HG02610 (cell line): ENCODE measurements at regions not wholly inside any gene's neighbourhood (a gene's known extent, or its start where the extent isn't known, plus 50 kb on each side); places are given as distances from the start of the nearest gene placed in this dataset.

Source experiments
- ATAC-seq: cut with Tn5 transposase; IDR thresholded peaks from one replicate; pipeline ENCODE4 v1.9.1; 2021; ENCODE audit warnings: mild to moderate bottlenecking, moderate library complexity; ENCODE audit not compliant: unreplicated experiment

DNA sequence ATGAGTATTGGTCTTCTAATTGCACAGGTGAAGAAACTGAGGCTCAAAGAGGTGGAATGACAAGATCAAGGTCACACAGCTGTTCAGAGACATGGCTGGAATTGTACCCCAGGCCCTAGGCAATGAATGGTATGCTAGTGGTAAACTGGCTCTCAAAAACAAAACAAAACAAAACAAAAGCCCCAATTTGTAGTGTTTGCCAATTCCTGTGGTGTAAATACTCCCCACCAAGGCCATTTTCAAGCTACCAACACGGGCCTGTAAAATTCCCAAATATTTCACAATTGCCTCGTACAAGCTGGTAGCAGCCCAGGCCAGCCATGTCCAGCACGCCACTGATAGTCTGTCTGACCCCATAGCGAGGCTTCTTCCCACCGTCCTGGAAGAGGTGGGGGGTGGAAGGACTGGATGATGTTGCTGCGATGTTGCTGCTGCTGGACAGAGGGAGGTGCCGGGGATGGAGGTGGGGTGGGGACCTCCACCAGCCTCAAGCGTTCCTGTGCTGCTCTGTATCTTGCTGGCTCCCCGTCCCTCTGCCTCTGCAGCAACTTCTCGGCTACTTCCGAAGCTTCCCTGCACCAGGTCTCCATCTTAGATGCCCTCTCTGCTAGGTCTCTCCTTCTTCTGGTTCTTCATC, 62.2 kb upstream of the RUNX3 start:
- ATAC-seq = no peak

DNA sequence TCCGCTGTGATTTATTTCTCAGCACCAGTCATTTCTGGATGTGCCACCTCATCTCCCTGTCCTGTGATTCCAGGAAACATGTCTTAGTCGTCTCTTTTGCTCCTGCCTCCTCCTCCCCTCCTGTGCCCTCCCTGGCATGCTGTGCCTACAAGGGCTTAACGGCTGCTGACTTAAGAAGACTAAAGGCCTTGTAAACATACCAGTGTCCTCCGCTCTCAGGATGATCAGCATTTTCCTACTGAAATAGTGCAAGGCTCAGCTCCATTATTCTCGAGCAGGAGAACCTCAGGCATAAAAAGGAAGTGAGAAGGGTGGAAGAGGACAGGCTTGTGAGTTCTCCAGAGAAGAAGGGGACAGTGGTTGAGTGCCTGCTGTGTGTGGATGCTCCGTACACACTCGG, 61.6 kb upstream of the RUNX3 start:
- ATAC-seq = no peak

DNA sequence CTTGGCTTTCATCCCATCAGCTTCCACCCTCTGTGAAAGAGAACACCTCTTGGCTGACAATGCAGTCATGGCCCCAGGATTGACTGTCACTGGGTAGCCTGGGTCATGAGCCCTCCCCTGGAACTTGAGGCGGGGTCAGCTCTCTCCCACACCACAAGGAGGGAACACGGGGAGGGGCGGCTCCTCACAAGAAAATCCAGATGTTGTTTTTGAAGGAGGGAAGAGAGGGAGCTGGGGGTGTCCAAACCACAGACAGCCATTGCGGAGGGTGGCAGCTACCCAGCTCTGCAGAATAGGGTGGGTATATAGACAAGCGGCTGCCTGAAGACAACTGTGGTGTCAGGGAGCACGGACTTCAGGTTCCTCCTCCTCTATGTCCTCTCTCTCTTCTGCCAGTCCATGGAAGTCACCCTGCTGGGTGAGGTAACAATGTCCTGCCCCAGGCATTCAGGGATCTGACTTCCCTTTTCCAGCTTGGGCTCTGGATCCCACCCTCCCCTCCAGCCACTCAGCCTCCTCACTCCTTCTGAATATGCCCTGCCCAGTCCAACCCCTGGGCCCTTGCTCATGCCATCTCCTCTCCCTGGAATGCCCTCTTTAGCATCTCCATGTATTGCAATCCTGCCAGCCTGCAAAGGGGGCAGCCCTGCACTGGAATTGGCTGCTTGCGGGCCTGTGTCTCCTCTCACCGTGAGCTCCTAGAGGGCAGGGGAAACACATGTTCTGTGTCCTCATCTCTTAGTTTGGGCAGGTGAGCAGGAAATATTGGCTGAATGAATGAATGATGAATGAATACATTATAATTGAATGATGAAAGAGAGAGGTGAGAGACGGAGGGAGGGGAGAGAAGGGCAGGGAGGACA, 60.9 kb upstream of the RUNX3 start:
- ATAC-seq = no peak

DNA sequence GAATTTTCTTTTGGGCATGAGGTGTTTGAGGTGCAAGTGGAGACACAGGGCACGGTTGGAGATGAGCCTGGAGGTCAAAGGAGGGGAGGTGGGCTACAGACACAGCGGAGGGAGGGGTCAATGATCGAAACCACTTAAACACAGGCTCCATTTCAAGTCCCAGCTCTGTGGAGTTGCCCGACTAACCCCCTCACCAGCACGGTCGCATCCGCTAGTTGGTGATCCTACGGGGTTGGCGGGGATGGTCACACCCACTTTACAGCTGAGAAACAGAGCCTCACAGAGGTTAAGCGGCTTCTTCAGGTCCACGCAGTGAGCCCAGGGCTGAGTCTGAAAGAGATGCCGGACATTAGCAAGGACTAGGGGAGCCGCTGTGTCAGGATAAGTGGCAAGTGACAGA, 60.1 kb upstream of the RUNX3 start:
- no peak for ATAC-seq

DNA sequence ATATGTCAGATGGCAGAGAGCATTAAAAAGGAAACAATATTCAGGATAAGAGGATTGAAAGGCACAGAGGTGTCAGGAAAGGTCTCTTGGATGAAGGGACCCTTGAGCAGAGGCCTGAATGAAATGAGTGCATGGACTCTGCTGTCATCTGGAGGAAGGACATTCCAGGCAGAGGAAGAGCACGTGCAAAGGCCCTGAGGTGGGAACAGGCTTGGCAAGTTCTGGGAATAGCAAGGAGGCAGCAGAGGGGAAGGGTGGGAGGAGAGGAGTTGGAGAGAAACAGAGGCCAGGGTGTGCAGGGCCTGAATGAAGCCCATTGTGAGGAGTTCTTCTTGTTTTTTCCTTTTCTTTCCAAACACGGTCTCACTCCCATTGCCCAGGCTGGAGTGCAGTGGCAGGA, 59.0 kb upstream of the RUNX3 start:
- ATAC-seq = no peak

DNA sequence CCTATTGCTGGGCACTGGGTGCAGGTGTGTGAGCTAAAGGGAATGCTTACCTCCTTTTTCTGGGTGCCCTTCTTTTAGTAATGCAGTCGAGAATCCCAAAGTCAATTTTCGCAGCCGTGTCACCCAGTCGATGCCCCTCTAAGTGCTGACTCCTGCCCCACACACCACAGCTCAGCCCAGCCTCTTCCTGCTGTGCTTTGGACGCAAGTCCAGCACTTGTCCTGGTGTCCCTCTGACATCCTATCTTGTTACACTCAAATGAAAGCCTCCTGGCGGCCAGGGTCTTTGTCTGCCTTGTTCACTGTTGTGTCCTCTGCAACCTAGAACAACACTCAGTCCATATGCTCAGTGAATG, 58.5 kb upstream of the RUNX3 start:
- no peak for ATAC-seq

DNA sequence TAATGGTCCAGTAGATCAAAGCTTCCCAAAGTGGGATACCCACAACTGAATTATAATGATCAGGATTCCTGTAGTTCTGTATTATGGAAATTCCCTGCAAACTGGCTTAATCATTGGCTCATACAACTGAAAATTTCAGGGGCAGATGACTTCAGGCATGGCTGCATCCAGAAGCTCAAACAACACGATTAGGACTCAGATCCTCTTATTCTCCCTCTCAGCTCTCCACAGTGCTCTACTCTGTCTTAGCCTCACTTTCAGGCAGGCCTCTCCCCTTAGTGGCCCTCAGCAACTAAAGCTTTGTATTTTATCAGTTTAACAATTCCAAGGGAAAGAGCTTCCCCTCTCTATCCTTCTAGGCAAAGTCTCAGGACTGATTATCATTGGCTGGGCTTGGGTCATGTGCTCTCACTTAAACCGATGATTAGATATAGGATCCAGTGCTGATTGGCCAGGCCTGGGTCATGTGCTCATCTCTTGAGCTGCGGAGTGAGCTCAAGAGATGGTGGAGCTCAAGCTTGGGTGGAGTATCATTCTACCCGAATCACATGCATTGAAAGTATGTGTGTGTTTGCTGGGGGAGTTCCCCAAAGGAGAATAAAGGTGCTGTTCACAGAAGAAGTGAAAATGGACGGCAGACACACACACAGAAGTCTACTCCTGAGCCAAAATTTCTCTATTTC, 57.9 kb upstream of the RUNX3 start:
- peak; percentile 83 for ATAC-seq

DNA sequence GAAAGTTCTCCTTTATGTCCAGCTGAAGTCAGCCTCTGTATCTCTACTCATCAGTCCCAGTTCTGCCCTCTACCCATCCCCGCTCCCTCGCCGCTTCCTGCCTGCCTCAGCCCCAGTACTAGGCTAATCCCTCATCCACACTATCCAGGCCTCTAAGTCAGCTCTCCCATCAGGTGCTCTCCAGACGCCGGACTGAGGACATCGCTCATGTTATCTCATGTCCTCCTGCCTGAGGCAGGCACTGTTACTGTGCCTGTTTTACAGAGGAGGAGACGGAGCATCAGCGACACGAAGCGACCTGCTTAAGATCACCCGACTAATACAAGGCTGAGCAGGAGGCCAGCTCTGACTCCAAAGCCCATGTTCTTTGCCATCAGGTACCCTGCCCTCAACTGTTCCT, 57.3 kb upstream of the RUNX3 start:
- ATAC-seq = no peak

DNA sequence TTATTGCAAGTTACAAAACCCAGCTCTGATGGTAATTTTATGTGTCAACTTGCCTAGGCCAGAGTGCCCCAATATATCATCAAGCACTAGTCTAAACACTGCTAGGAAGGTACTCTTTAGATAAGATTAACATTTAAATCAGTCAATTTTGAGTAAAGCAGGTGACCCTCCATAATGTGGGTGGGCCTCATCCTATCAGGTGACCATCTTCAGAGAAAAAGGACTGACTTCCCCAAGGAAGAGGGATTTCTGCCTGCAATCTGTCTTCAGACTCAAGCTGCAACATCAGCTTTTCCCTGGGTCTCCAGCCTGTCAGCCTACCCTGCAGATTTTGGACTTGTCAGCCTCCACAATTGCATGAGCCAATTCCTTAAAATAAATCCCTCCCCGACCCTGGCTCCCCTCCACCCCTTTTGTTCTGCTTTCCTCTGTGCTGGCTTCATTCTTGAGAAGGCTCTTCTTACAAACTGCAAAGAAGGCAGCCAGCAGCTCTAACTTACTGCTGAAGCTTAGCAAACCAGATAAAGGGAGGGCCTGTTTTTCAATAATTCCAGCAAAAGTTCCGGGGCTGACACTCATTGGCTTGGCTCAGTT, 56.4 kb upstream of the RUNX3 start:
- ATAC-seq = no peak

DNA sequence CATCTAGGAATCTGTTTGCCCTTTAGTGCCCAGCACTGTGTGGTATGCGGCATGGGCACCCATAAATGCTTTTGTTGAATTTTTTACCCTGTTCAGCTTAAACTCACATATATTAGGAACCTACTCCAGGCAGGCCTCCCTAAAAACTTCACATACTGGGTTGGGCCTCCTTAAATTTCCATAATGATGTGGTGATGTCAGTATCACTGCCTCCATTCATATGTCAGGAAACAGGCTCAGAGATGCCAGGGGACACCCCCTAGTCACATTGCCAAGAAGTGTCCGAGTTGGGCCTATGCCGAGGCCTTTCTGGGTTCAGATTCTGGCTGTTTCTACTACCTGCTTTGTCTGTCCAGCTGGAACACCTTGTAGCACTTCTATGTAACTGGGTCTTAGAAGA, 55.7 kb upstream of the RUNX3 start:
- no peak for ATAC-seq

DNA sequence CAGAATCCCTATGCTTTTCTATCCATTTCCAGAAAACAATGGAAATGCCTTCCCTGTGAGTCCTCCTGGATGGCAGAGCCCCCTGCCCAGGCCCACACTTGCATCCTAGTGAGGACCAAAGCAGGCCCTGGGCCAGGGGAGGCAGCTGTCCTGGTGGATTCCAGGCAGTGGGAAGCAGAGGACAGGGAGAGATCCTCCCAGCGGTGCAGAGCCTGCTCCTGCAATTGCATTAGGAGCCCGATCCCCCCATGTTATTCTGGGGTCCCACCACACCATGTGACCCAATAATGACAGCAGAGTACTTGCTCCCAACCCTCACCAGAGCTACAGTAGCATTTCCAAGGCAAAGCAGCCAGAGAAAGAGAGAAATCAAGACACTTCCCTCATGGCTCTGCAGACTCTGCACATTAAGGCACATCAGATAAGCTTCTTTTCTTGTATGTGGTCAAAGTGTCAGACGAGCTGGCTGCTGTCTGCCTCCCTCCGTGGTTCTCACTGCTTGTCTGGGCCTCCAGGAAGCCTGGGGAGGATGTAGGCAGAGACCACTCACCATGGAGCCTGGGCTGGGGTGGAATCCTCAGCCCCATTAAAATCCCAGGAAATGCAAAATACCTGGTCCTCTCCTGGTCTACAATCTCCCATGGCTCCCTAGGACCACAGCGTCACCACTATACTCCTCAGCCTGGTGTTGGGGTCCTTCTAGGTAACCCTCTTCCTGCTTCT, 54.9 kb upstream of the RUNX3 start:
- ATAC-seq = no peak

DNA sequence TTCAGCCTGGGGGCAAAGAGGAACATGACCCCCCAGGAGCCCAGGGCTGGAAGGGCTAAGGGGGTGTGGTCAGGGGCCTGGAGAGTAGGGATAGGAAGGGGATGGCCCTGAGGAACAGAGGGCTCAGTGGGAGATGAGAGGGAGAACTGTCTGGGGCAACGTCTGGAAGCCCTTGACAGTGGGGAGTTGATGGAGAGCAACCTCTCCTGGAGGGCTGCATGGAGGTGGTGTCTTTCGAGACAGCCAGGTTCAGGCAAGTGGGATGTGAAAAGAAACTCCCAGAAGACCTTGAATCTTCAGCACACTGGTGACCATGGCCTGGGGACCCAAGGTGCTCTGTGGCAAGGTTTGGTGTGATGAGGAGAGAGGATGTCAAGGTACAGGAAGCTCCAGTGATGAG, 54.2 kb upstream of the RUNX3 start:
- ATAC-seq = no peak

DNA sequence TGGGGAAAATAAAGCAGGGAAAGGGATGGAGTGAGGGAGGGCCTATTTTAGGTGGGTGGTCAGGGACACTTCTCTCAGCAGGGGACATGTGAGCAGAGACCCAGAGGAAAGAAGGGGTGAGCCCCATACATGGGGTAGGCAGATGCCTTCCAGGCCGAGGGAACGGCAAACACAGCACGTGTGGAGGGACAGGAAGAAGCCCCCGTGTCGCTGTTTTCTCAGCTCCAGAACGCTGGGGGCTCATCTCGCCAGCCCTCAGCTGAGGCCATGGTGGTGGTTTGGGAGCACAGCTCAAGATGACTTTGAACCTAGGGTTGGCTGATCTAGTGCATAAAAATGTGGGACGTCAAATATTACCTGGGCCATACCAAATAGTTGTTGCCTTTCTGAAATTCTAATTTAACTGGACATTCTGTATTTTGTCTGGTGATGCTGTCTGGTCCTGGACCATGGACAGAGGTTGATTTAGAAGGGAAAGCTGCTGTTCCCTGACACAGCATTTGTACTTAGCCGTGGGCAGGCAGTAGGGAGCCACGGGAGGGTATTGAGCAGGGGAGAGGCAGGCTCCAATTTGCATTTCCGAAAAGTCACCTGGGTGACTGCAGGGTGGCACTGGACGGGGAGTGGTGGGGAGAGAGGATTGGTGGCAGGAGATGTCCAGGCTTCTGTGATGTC, 53.1 kb upstream of the RUNX3 start:
- ATAC-seq = no peak

DNA sequence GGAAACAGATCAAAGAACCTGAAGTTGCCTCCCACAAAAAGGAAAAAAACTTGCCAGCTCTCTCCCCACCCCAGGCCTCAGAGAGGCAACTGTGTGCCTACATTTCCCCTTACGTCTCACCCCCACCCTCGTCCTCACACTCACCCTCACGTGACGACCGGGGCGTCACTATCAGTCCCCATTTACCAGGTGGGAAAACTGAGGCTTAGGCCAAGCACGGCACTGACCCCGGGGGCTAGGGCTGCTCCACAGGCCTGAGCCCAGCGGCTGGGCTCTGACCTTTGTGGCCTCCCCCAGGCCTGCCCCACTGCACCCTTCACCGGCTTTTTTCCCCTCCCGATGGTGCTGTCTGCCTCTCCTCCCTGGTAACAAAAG, 51.5 kb upstream of the RUNX3 start:
- no peak for ATAC-seq

DNA sequence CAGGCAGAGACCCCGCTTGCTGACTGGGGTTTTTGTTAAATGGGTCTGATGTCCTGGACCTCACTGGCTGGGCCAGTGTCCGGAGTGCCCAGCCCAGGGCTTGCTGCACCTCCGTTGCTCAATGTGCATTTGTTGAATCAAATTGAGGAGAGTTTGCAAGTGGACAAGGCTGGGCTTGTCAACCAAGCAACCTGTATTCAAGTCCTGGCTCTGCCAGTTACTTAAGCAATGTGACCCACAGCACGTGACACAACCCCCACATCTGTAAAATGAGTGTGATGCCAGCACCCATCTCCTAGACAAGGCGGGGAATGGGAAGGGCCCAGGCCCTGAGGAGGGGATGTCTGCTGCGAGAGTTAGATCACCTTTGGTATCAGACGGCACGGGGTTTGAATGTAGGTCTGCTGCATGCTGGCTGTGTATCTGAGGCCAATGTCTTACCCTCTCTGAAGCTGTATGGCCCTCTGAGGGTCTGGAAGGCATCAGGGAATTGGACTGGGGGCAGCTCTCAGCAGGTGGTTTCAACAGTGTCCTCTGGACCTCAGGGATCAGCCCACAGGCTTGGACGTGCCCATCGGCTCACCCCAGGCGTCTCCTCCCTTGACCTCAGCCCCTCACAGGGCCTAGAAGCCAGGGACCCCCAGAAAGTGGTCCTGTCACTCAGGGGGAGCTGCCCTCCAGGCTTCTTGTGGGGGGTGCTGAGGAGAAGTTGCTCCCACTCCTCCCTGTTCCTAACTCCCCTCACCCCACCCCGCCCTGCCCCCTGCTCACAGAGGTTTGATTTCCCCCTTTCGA, 51.0 kb upstream of the RUNX3 start:
- ATAC-seq = no peak
